Renal cortical epithelial cell (primary cell): ENCODE measurements at regions not wholly inside any gene's neighbourhood (a gene's known extent, or its start where the extent isn't known, plus 50 kb on each side); places are given as distances from the start of the nearest gene placed in this dataset.
"Not testable (repeated sequence)": the region's sequence is repeated elsewhere in the genome, so short reads cannot be mapped to it uniquely, and the experiment has no call there.

Experiments used
- DNase-seq: peaks from one replicate; pipeline ENCODE4 v3.0.0-alpha.2; 2011; ENCODE audit warnings: low read depth

- no peak for DNase-seq
These were observed 70.9 kb upstream of the N4BP1 start for GRCh38 chr16:48680881-48681280.

GRCh38 chr16:48676836-48677235 lies 66.9 kb upstream of the N4BP1 start:
- no peak for DNase-seq

- not testable (repeated sequence) for DNase-seq
These were observed 58.2 kb upstream of the N4BP1 start for GRCh38 chr16:48668184-48668583.

GRCh38 chr16:48659940-48660339 lies 50.0 kb upstream of the N4BP1 start:
- DNase-seq: no peak
